Transverse colon (tissue), 4 donors: ENCODE measurements at regions not wholly inside any gene's neighbourhood (a gene's known extent, or its start where the extent isn't known, plus 50 kb on each side); places are given as distances from the start of the nearest gene placed in this dataset.

ENCODE experiments used
- DNase-seq: peaks from one replicate; pipeline ENCODE4 v3.0.0-alpha.2; 2019
- H3K27ac ChIP-seq, 4 donors: fragments of 200-600 bp; sonication (generic); 2 replicates each; pipeline ENCODE4 v1.5.1; 2016 to 2018; ENCODE audit warnings: inconsistent platforms in 4 of 4
- H3K27me3 ChIP-seq: fragments of 200-600 bp; sonication (generic); 2 replicates; pipeline ENCODE4 v1.5.1; 2017; ENCODE audit warnings: inconsistent platforms
- H3K36me3 ChIP-seq, 4 donors: fragments of 200-600 bp; sonication (generic); 2 replicates each; pipeline ENCODE4 v1.5.1; 2017 to 2019; ENCODE audit warnings: inconsistent platforms in 4 of 4
- H3K4me1 ChIP-seq, 4 donors: fragments of 200-600 bp; sonication (generic); 2 replicates each; pipeline ENCODE4 v1.5.1; 2017 to 2020; ENCODE audit warnings: inconsistent platforms in 4 of 4
- H3K4me3 ChIP-seq, 4 donors: fragments of 200-600 bp; sonication (generic); 1 replicate in 1 of 4; 2 replicates in 3 of 4; pipeline versions ENCODE4 v1.5.1 to v1.6.1; 2017 to 2019; ENCODE audit warnings: inconsistent platforms in 4 of 4
- H3K9me3 ChIP-seq, 2 donors: fragments of 200-600 bp; sonication (generic); 2 replicates each; pipeline ENCODE4 v1.5.1; 2017 to 2019; ENCODE audit warnings: inconsistent platforms in 2 of 2
- CTCF ChIP-seq, 5 experiments: fragments of 200-600 bp in 3 of 5; fragments of 450-650 bp in 2 of 5; sonication (generic) in 3 of 5; IDR thresholded peaks; 1 replicate in 2 of 5; 2 replicates in 3 of 5; pipeline ENCODE4 v1.5.1; 2016 to 2017; ENCODE audit warnings: antibody characterized with exemption in 5 of 5, inconsistent platforms in 3 of 5, mild to moderate bottlenecking in 2 of 5, moderate library complexity in 1 of 5
- EP300 ChIP-seq: sonication (generic); formaldehyde crosslinking; IDR thresholded peaks from one replicate; pipeline ENCODE4 v1.6.1; 2017; ENCODE audit warnings: antibody characterized with exemption, low read depth
- POLR2A ChIP-seq: fragments of 450-650 bp; IDR thresholded peaks from one replicate; pipeline ENCODE4 v1.6.1; 2016; ENCODE audit warnings: antibody characterized with exemption, mild to moderate bottlenecking, moderate library complexity
- POLR2AphosphoS5 ChIP-seq, 3 donors: sonication (generic); formaldehyde crosslinking; IDR thresholded peaks; one replicate each; pipeline ENCODE4 v1.6.1; 2016; ENCODE audit warnings: antibody characterized with exemption in 3 of 3
- WGBS, 2 donors: methylation state at CpG; one replicate each; pipeline ENCODE4 v1.1.5; 2018; ENCODE audit warnings: low coverage in 1 of 2; 5-methylcytosine and 5-hydroxymethylcytosine counted together
- in situ Hi-C, 4 donors: fragments of 200-750 bp; cut with MboI; loops; one replicate each; pipeline versions ENCODE4 v1.15.0 to v1.15.1; 2017; ENCODE audit warnings: low sequenced_read_pairs in 3 of 4, low pct_ligation_motif_present in 1 of 4, low pct_unique_long_range_greater_than_20kb in 1 of 4
- intact Hi-C: fragments of 100-400 bp; cut with DNase I; formaldehyde crosslinking; loops from one replicate; pipeline ENCODE4 v1.15.1; 2023; ENCODE audit warnings: low total_unique reads

GRCh38 chr1:189811960-189812359, 665.7 kb downstream of the BRINP3 start:
- WGBS, 2 donors: 58 to 69% methylated on average over 2 of the region's 2 CpGs
- Histone ChIP-seq H3K4me3 (no peak overlapping the region), H3K4me1 (no peaks in the 10 kb centered on the region), H3K9me3 (no peaks in the 10 kb centered on the region), H3K27ac (no peak overlapping the region), H3K27me3 (no peaks in the 10 kb centered on the region), H3K36me3 (peaks cover 0 to 2% (median 0%) of the 10 kb centered on the region in 4 donors)
- DNase-seq: no peak
- TF ChIP-seq EP300 (no peak), CTCF (IDR thresholded peaks at IDR 0.05) (no peak), POLR2AphosphoS5 (IDR thresholded peaks at IDR 0.05) (no peak), POLR2A (no peak)
- intact Hi-C loops: no loop called here
- in situ Hi-C loops: no loop called here

DNA sequence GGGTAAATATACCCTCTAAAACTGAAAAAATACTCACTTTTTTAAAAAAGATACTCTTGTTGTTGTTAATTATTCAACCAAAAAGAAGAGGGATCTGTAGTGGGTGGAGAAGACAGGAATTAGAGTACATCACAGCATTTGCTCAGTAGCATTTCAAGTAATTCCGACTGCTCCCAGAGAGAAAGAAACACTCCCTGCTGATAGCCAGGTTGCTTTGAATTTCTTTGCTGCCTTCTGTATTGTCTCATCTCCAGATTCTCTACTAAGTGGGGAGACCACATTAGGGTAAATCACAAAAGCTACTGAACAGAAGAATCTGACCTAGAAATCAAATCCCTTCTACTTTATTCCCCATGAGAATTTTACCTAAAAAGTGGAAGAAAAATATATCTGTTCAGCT, 661.1 kb downstream of the BRINP3 start:
- H3K4me1 ChIP-seq: no peaks in the 10 kb centered on the region
- H3K27ac ChIP-seq: no peak overlapping the region
- in situ Hi-C loops (no loop called here), intact Hi-C loops (no loop called here)
- H3K36me3 ChIP-seq: peaks cover 0 to 2% (median 0%) of the 10 kb centered on the region in 4 donors
- no peak for DNase-seq
- no peaks in the 10 kb centered on the region for H3K9me3 ChIP-seq
- no peaks in the 10 kb centered on the region for H3K27me3 ChIP-seq
- WGBS, 2 donors: 75 to 84% methylated on average over 1 of the region's 1 CpG
- no peak overlapping the region for H3K4me3 ChIP-seq
- no peak for TF ChIP-seq CTCF (IDR thresholded peaks at IDR 0.05)
- TF ChIP-seq POLR2AphosphoS5 (IDR thresholded peaks at IDR 0.05): no peak
- no peak for TF ChIP-seq POLR2A
- no peak for TF ChIP-seq EP300

GRCh38 chr1:189819751-189820150, 657.9 kb downstream of the BRINP3 start:
- in situ Hi-C loops (no loop called here), intact Hi-C loops (no loop called here)
- H3K9me3 ChIP-seq: no peaks in the 10 kb centered on the region
- H3K4me3 ChIP-seq: no peak overlapping the region
- TF ChIP-seq EP300 (no peak), CTCF (IDR thresholded peaks at IDR 0.05) (no peak), POLR2A (no peak), POLR2AphosphoS5 (IDR thresholded peaks at IDR 0.05) (no peak)
- WGBS, 2 donors: 39 to 40% methylated on average over 2 of the region's 2 CpGs
- no peak for DNase-seq
- H3K27ac ChIP-seq: no peak overlapping the region
- H3K36me3 ChIP-seq: no peaks in the 10 kb centered on the region
- H3K27me3 ChIP-seq: no peaks in the 10 kb centered on the region
- H3K4me1 ChIP-seq: no peaks in the 10 kb centered on the region

- no peak for DNase-seq
- Histone ChIP-seq H3K4me3 (no peak overlapping the region), H3K27ac (no peak overlapping the region), H3K4me1 (no peaks in the 10 kb centered on the region), H3K36me3 (no peaks in the 10 kb centered on the region), H3K27me3 (no peaks in the 10 kb centered on the region), H3K9me3 (no peaks in the 10 kb centered on the region)
- in situ Hi-C loops (no loop called here), intact Hi-C loops (no loop called here)
- TF ChIP-seq CTCF (IDR thresholded peaks at IDR 0.05) (no peak), POLR2A (no peak), EP300 (no peak), POLR2AphosphoS5 (IDR thresholded peaks at IDR 0.05) (no peak)
- WGBS, 2 donors: 0% methylated on average over 1 of the region's 1 CpG
Measured at GRCh38 chr1:189821833-189822232, 655.8 kb downstream of the BRINP3 start.
